ENCODE measurements at regions not wholly inside any gene's neighbourhood (a gene's known extent, or its start where the extent isn't known, plus 50 kb on each side); places are given as distances from the start of the nearest gene placed in this dataset.

DNA sequence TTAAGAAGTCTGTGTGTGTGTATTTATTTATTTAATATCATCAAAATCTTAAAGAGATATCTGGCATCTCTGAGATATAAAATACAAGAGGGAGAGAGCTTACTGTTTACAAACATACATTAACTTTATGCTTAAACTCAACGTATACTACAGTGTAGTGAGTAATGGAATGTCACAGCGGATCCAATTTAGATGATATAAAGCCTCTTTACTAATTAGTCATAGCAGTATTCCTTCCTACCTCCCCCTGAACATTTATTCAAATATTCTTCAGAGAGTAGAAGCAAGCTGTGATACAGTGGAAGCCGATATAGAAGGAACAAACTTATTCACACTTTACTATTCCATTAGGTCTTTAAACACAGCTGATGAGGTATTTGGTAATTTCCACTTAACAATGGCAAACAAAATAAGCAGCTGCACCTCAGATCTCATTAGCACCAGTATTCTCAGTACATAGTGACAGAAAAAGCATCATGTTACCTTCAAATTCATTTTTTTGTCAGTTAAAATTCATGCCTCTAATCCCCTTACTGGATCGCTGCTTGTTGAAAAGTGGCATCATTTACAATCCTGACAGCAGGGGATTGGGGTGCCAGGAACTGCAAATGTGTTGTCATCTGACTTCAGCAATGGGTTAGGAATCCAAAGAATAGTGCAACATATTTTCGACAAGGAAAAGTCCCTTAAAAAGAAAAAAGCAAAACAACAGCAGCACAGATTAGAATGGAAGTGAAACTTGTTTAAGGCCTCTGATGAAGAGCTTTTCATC lies 658.7 kb upstream of the EPHA5 start:
- H4K20me1 ChIP-seq (ENCODE audit: insufficient read depth, low read length) = no peaks in the 10 kb centered on the region
- no peak overlapping the region for H3K27ac ChIP-seq (ENCODE audit: low read depth, low read length, poor library complexity, severe bottlenecking)
- H3K4me1 ChIP-seq (ENCODE audit: insufficient read depth, low read length, poor library complexity, severe bottlenecking) = no peaks in the 10 kb centered on the region
- POLR2A ChIA-PET = interaction anchor here (0.6 kb wide), 1 partner anchor 80 kb away, joined by 3 read pairs; no protein-coding TSS in a partner anchor
- no peak overlapping the region for H2AFZ ChIP-seq (ENCODE audit: low read length)
- CTCF ChIA-PET (ENCODE audit: unreplicated experiment) = no interaction called here
- no peaks in the 10 kb centered on the region for H3K36me3 ChIP-seq (ENCODE audit: insufficient read depth, low read length)
- intact Hi-C loops (cut with micrococcal nuclease; ENCODE audit: unreplicated experiment) = no loop called here
- no peak overlapping the region for H3K4me3 ChIP-seq (ENCODE audit: low read depth, low read length, poor library complexity, severe bottlenecking)
- no peaks in the 10 kb centered on the region for H3K9me3 ChIP-seq (ENCODE audit: low read length)
- no TSS peak for BruUV-seq (replicated peaks)
- H3K4me2 ChIP-seq (ENCODE audit: low read length) = no peak overlapping the region
- TF ChIP-seq, protein P1, sequence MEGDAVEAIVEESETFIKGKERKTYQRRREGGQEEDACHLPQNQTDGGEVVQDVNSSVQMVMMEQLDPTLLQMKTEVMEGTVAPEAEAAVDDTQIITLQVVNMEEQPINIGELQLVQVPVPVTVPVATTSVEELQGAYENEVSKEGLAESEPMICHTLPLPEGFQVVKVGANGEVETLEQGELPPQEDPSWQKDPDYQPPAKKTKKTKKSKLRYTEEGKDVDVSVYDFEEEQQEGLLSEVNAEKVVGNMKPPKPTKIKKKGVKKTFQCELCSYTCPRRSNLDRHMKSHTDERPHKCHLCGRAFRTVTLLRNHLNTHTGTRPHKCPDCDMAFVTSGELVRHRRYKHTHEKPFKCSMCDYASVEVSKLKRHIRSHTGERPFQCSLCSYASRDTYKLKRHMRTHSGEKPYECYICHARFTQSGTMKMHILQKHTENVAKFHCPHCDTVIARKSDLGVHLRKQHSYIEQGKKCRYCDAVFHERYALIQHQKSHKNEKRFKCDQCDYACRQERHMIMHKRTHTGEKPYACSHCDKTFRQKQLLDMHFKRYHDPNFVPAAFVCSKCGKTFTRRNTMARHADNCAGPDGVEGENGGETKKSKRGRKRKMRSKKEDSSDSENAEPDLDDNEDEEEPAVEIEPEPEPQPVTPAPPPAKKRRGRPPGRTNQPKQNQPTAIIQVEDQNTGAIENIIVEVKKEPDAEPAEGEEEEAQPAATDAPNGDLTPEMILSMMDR (conservative IDR thresholded peaks at IDR 0.05; ENCODE audit: low read length) = no peak
- no peaks in the 10 kb centered on the region for H3K9me2 ChIP-seq (ENCODE audit: insufficient read depth, low read length)
- no peaks in the 10 kb centered on the region for H3K79me2 ChIP-seq (ENCODE audit: insufficient read depth, low read depth, low read length)
- no peak for DNase-seq (ENCODE audit: low spot score)

DNA sequence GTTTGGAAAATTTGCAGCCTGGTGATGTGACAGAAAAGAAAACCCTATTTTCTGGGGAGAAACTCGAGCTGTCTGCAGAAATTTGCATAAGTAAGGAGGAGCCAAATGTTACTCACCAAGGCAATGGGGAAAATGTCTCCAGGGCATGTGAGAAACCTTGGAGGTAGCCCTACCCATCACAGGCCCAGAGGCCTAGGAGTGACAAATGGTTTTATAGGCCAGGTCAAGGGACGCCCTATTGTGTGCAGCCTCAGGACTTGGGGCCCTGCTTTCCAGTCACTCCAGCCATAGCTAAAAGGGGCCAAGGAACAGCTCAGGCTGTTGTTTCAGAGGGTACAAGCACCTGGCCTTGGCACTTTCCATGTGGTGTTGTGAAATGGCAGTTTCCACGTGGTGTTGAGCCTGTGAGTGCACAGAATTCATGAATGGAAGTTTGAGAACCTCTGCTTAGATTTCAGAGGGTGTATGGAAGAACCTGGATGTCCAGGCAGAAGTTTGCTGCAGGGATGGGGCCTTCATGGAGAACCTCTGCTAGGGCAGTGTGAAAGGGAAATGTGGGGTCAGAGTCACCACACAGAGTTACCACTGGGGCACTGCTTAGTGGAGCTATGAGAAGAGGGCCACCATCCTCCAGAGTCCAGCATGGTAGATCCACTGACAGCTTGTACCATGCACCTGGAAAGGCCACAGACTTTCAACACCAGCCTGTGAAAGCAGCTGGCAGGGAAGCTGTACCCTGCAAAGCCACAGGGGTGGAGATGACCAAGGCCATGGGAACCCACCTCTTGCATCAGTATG lies 637.6 kb upstream of the EPHA5 start:
- Histone ChIP-seq H3K9me2 (ENCODE audit: insufficient read depth, low read length) (no peaks in the 10 kb centered on the region), H3K9me3 (ENCODE audit: low read length) (0 out of 2 replicates have a peak, but pooled peaks cover 3% of the 10 kb centered on the region), H2AFZ (ENCODE audit: low read length) (no peak overlapping the region), H4K20me1 (ENCODE audit: insufficient read depth, low read length) (no peaks in the 10 kb centered on the region), H3K36me3 (ENCODE audit: insufficient read depth, low read length) (no peaks in the 10 kb centered on the region), H3K79me2 (ENCODE audit: insufficient read depth, low read depth, low read length) (no peaks in the 10 kb centered on the region), H3K4me2 (ENCODE audit: low read length) (no peak overlapping the region), H3K4me3 (ENCODE audit: low read depth, low read length, poor library complexity, severe bottlenecking) (no peak overlapping the region), H3K4me1 (ENCODE audit: insufficient read depth, low read length, poor library complexity, severe bottlenecking) (no peaks in the 10 kb centered on the region), H3K27ac (ENCODE audit: low read depth, low read length, poor library complexity, severe bottlenecking) (no peak overlapping the region)
- no TSS peak for BruUV-seq (replicated peaks)
- POLR2A ChIA-PET = no interaction called here
- TF ChIP-seq, protein P1 (conservative IDR thresholded peaks at IDR 0.05; ENCODE audit: low read length) = no peak
- DNase-seq (ENCODE audit: low spot score) = no peak
- CTCF ChIA-PET (ENCODE audit: unreplicated experiment) = no interaction called here
- intact Hi-C loops (cut with micrococcal nuclease; ENCODE audit: unreplicated experiment) = no loop called here

DNA sequence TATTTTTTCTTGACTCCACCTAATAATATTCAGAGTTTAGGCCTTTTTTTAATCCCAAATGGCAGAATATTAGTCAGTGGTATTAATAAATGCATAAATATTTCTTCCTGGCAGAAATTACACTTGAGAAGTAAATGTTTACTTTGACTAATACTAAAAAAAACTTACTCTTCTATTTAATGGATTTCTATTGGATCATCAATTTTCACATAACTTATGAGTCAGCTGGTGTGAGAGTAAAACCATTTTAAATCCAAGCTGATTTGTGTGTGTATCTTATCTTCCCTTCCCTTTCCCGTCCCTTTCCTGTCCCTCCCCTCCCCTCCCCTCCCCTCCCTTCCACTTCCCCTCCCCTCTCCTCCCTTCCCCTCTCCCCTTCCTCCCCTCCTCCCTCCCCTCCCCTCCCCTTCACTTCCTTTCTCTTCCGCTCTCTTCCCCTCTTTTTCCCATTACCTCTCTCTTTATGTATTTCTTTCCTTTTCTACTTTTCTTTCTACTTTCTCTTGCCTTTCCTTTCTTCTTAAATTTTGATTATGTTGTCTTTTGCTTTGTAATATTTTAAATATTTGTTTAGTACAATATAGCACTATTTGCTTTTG lies 630.1 kb upstream of the EPHA5 start:
- H4K20me1 ChIP-seq (ENCODE audit: insufficient read depth, low read length) = no peaks in the 10 kb centered on the region
- DNase-seq (ENCODE audit: low spot score) = no peak
- no peak overlapping the region for H3K4me2 ChIP-seq (ENCODE audit: low read length)
- no peaks in the 10 kb centered on the region for H3K9me3 ChIP-seq (ENCODE audit: low read length)
- no TSS peak for BruUV-seq (replicated peaks)
- ChIA-PET POLR2A (interaction anchor here (0.5 kb wide), 1 partner anchor 61 kb away, joined by 7 read pairs; no protein-coding TSS in a partner anchor), CTCF (ENCODE audit: unreplicated experiment) (no interaction called here)
- no peak overlapping the region for H3K4me3 ChIP-seq (ENCODE audit: low read depth, low read length, poor library complexity, severe bottlenecking)
- H2AFZ ChIP-seq (ENCODE audit: low read length) = no peak overlapping the region
- no peak overlapping the region for H3K27ac ChIP-seq (ENCODE audit: low read depth, low read length, poor library complexity, severe bottlenecking)
- H3K9me2 ChIP-seq (ENCODE audit: insufficient read depth, low read length) = no peaks in the 10 kb centered on the region
- H3K4me1 ChIP-seq (ENCODE audit: insufficient read depth, low read length, poor library complexity, severe bottlenecking) = no peaks in the 10 kb centered on the region
- intact Hi-C loops (cut with micrococcal nuclease; ENCODE audit: unreplicated experiment) = no loop called here
- no peaks in the 10 kb centered on the region for H3K79me2 ChIP-seq (ENCODE audit: insufficient read depth, low read depth, low read length)
- H3K36me3 ChIP-seq (ENCODE audit: insufficient read depth, low read length) = no peaks in the 10 kb centered on the region
- TF ChIP-seq EZH2phosphoT487 (IDR thresholded peaks at IDR 0.05; ENCODE audit: borderline replicate concordance, low read depth, low read length) = no peak
- TF ChIP-seq, protein P1 (conservative IDR thresholded peaks at IDR 0.05; ENCODE audit: low read length) = no peak

Measured in OCI-LY7 (cell line).